GM18873 (cell line): ENCODE measurements at regions not wholly inside any gene's neighbourhood (a gene's known extent, or its start where the extent isn't known, plus 50 kb on each side); places are given as distances from the start of the nearest gene placed in this dataset.
"Not testable (repeated sequence)": the region's sequence is repeated elsewhere in the genome, so short reads cannot be mapped to it uniquely, and the experiment has no call there.

ENCODE experiments used
- ATAC-seq: cut with Tn5 transposase; IDR thresholded peaks from one replicate; pipeline ENCODE4 v1.9.1; 2021; ENCODE audit warnings: mild to moderate bottlenecking, moderate library complexity, moderate number of reproducible peaks; ENCODE audit not compliant: unreplicated experiment, low FRiP score

- no peak for ATAC-seq
Measured at GRCh38 chr6:47405273-47405672, 72.3 kb upstream of the CD2AP start.

- no peak for ATAC-seq
Measured at GRCh38 chr6:47407300-47408281, 70.0 kb upstream of the CD2AP start.

- peak; percentile 62 for ATAC-seq
Measured at GRCh38 chr6:47413752-47414422, 63.7 kb upstream of the CD2AP start.

GRCh38 chr6:47414423-47415167, 63.0 kb upstream of the CD2AP start:
- peak; percentile 63 for ATAC-seq

DNA sequence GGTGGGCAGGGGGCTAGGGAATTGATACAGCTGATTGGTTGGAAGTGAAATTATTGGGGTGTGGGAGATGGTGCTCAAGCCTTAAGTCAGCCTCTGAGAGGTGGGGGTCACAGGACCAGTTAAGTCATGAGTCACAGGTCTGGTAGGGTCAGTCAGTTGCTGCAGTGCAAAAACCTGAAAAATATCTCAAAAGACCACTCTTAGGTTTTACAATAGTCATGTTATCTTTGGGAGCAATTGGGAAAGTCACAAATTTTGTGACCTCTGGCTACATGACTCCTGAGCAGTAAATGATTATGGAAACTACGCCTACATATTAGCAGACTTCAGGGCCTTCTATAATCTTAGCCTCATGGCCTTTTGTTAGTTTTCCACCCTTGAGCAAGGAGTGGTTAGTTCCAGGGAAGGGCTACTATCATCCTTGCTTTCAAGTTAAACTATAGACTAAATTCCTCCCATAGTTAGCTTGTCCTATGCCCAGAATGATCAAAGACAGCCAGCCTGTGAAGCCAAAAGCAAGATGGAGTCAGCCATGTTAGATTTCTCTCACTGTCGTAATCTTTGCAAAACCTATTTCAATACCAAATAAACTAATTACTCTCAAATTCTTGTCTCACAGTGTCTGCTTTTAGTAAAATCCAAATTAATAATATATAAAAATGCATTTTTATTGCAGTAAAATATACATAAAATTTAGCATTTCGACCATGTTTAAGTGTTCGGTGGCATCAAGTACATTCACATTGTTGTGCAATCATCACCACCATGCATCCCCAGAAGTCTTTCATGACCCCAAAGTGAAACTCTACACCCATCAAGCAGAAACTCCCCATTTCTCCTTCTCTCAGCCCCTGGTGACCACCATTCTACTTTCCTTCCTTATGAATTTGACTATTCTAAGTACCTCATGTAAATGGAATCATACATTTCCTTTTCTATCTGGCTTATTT, 60.9 kb upstream of the CD2AP start:
- ATAC-seq, result no peak

- ATAC-seq, result no peak
Measured at GRCh38 chr6:47419621-47420020, 58.0 kb upstream of the CD2AP start.

DNA sequence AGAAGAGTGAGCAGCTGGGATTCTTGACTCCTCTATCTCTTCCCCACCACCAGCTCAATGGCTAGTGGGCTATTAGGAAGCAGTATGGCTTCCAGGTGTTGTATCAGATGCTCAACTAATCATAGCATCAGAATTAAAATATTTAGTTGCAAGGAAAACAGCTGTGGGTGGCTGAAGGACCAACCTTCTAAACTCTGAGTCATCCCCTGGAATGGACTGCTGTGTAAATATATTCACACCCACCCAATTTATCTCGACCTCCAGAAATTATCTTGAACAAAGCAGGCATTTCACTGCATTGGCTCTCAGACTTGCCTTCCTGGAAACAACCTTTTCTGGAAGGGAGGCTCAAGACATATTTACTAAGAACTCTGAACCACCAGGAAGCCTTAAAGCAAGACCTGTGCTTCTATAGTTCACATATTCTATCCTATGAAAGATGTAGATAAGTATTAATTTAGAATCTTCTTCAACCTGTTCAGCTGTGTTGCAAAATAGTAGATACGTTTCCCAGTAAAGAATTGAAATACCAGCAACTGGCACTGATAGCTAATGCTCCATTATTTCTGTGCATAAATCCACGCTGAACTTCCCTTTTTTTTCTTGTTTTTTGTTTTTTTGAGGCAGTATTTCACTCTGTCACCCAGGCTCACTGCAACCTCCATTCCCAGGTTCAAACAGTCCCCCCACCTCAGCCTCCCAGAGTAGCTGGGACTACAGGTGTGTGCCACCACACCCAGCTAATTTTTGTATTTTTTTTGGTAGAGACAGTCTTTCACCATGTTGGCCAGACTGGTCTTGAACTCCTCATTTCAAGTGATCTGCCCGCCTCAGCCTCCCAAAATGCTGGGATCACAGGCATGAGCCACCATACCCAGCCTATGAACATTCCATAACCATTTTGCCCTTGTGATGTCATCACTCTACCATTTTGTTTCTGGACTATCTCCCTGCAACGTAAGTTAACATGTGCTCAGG, 56.9 kb upstream of the CD2AP start:
- no peak for ATAC-seq

DNA sequence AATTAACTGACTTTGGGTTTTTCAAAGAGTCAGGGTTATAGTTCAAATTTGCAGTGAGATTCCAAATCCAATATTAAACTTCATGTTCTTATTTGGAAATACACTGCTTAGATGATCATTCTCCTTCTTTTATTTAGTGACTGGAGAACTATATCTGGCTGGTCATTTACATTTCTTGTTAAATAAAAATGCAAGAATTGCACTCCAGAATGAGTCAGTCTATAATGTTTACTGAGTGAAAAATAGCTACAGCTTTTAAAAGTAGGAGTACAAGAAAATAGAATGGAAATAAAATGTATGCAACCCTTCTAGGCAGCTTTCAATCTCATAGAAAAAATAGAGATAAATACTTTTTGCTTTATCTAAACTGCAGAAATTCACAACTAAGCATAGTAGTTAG, 54.5 kb upstream of the CD2AP start:
- ATAC-seq, result no peak

DNA sequence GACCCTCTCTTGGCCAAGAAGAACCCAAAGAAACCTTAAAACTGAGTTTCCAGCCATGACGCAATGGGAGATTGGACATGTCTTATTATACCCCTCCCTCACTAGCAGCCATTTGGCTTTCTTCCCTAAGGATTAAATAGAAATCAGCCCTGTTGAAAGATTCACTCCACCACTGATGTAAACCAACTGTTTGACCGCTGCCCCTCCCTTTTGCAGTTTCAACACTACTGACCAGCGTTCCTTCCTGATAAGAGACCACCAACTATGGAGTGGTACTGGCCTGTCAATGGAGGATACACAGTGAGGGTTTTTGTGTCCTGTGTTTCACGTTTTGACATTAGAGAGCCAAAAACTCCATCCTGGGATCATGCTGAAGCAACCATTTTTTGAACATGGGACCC, 53.2 kb upstream of the CD2AP start:
- ATAC-seq, result no peak

- ATAC-seq, result not testable (repeated sequence)
Measured at GRCh38 chr6:47425724-47426123, 51.9 kb upstream of the CD2AP start.

DNA sequence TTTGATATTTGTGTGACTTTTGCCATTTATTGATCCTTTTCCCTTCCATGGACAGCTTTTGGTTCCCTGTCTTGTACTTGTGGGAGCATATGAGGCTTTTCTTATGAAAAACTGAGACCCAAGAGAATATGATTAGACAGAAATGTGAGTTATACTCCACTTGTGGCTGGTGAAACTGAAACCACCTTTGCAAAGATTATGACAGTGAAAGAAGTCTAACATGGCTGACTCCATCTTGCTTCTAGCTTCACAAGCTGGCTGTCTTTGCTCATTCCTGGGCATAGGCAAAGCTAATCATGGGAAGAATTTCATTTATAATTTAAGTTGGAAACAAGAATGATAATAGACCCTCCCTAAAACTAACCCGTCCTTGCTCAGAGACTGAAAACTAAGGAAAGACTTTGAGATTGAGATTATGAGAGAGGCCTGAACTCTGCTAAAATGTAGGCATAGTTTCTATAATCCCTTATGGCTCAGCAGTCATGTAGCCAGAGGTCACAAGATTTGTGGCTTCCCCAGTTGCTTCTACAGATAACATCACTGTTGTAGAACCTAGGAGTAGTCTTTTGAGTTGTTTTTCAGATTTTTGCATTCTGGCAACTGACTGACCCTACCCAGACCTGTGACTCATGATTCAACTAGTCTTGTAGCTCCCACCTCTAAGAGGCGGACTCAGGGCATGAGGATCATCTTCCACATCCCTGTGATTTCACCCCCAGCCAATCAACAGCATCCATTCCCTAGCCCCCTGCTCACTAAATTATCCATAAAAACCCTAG, 50.9 kb upstream of the CD2AP start:
- no peak for ATAC-seq

- ATAC-seq, result no peak
Measured at GRCh38 chr6:47427680-47428079, 49.9 kb upstream of the CD2AP start.
